GM21825 (cell line): ENCODE measurements at regions not wholly inside any gene's neighbourhood (a gene's known extent, or its start where the extent isn't known, plus 50 kb on each side); places are given as distances from the start of the nearest gene placed in this dataset.

Experiments used
- ATAC-seq: cut with Tn5 transposase; IDR thresholded peaks from one replicate; pipeline ENCODE4 v1.9.1; 2021; ENCODE audit warnings: mild to moderate bottlenecking, moderate library complexity; ENCODE audit not compliant: unreplicated experiment

GRCh38 chr11:81472646-81473045 is 1261.0 kb downstream of the FAM181B start:
- no peak for ATAC-seq

- ATAC-seq = no peak
Measured at GRCh38 chr11:81470446-81470845, 1263.2 kb downstream of the FAM181B start.

GRCh38 chr11:81459766-81460306 is 1273.8 kb downstream of the FAM181B start:
- ATAC-seq = no peak

GRCh38 chr11:81449588-81450156 is 1284.0 kb downstream of the FAM181B start:
- no peak for ATAC-seq

GRCh38 chr11:81444297-81444696 is 1289.4 kb downstream of the FAM181B start:
- no peak for ATAC-seq

- ATAC-seq = no peak
Measured at GRCh38 chr11:81432333-81432732, 1301.3 kb downstream of the FAM181B start.

GRCh38 chr11:81424822-81425221 is 1308.8 kb downstream of the FAM181B start:
- ATAC-seq = no peak

GRCh38 chr11:81422402-81422801 is 1311.3 kb downstream of the FAM181B start:
- ATAC-seq = no peak

- no peak for ATAC-seq
Measured at GRCh38 chr11:81421251-81421860, 1312.3 kb downstream of the FAM181B start.

- no peak for ATAC-seq
Measured at GRCh38 chr11:81420668-81421250, 1312.9 kb downstream of the FAM181B start.

- ATAC-seq = no peak
Measured at GRCh38 chr11:81397316-81397715, 1336.3 kb downstream of the FAM181B start.

GRCh38 chr11:81394311-81394710 is 1339.4 kb downstream of the FAM181B start:
- no peak for ATAC-seq

GRCh38 chr11:81388326-81388725 is 1345.3 kb downstream of the FAM181B start:
- ATAC-seq = no peak

GRCh38 chr11:81380395-81380794 is 1353.3 kb downstream of the FAM181B start:
- no peak for ATAC-seq

- ATAC-seq = no peak
Measured at GRCh38 chr11:81377418-81377817, 1356.2 kb downstream of the FAM181B start.

GRCh38 chr11:81373986-81374385 is 1359.7 kb downstream of the FAM181B start:
- ATAC-seq = no peak

- no peak for ATAC-seq
Measured at GRCh38 chr11:81368192-81368591, 1365.5 kb downstream of the FAM181B start.

- ATAC-seq = no peak
Measured at GRCh38 chr11:81365496-81365895, 1368.2 kb downstream of the FAM181B start.

GRCh38 chr11:81359476-81359875 is 1374.2 kb downstream of the FAM181B start:
- no peak for ATAC-seq

GRCh38 chr11:81345609-81346008 is 1388.1 kb downstream of the FAM181B start:
- ATAC-seq = no peak

GRCh38 chr11:81342966-81343365 is 1390.7 kb downstream of the FAM181B start:
- no peak for ATAC-seq

- no peak for ATAC-seq
Measured at GRCh38 chr11:81340225-81340624, 1393.4 kb downstream of the FAM181B start.
